ENCODE measurements at regions not wholly inside any gene's neighbourhood (a gene's known extent, or its start where the extent isn't known, plus 50 kb on each side); places are given as distances from the start of the nearest gene placed in this dataset.

- Histone ChIP-seq H3K9ac (ENCODE audit: low read depth in 2 of 2, low read length in 2 of 2) (no peak overlapping the region), H3K27me3 (no peaks in the 10 kb centered on the region), H3K27ac (no peak overlapping the region), H3K36me3 (no peaks in the 10 kb centered on the region), H3K4me3 (no peak overlapping the region), H3K9me3 (no peaks in the 10 kb centered on the region), H3K4me1 (no peaks in the 10 kb centered on the region)
- DNase-seq = no peak
- TF ChIP-seq CTCF (IDR thresholded peaks at IDR 0.05) = no peak
- intact Hi-C loops (cut with DNase I) = no loop called here
These were observed 63.1 kb upstream of the DUSP5 start for GRCh38 chr10:110434489-110435096.

DNA sequence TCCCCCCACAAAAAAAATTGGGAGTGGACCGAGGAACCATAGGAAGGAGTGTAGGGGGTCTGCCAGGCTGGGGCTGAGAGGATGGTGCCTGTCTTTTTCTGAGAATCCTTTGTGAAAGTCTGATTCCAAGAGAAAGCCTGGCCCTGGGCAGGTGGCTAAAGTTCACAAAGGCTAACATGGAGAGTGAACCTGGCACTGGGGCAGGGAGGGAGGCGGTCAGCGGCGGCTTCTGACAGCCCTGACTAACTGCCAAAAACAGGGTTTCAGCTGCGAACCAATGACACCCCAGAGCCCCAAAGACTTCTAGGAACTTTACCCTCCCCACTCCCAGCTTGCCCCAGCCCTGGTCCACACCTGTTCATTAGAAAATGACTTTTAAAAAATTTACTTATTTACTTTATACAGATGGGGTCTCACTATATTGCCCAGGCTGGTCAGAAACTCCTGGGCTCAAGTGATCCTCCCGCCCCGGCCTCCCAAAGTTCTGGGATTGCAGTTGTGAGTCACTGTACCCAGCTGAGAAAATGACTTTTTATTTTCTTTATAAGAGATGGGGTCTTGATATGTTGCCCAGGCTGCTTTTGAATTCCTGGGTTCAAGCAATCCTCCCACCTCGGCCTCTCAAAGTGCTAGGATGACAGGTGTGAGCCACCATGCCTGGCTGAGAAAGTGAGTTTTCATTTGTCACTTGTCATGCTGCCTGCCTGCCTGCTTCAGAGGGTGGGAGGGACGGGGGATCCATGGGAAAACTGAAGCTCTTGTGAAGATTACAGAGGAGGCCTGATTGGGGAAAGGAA lies 61.0 kb upstream of the DUSP5 start:
- Histone ChIP-seq H3K9me3 (no peaks in the 10 kb centered on the region), H3K36me3 (no peaks in the 10 kb centered on the region), H3K9ac (ENCODE audit: low read depth in 2 of 2, low read length in 2 of 2) (no peak overlapping the region), H3K4me3 (no peak overlapping the region), H3K4me1 (no peaks in the 10 kb centered on the region), H3K27ac (no peak overlapping the region), H3K27me3 (no peaks in the 10 kb centered on the region)
- no peak for TF ChIP-seq CTCF (IDR thresholded peaks at IDR 0.05)
- intact Hi-C loops (cut with DNase I) = no loop called here
- DNase-seq = no peak

- no peak for TF ChIP-seq CTCF (IDR thresholded peaks at IDR 0.05)
- no peaks in the 10 kb centered on the region for H3K27me3 ChIP-seq
- no peak overlapping the region for H3K9ac ChIP-seq (ENCODE audit: low read depth in 2 of 2, low read length in 2 of 2)
- H3K9me3 ChIP-seq = no peaks in the 10 kb centered on the region
- no peak for DNase-seq
- no peak overlapping the region for H3K4me3 ChIP-seq
- H3K27ac ChIP-seq = no peak overlapping the region
- H3K36me3 ChIP-seq = no peaks in the 10 kb centered on the region
- intact Hi-C loops (cut with DNase I) = no loop called here
- H3K4me1 ChIP-seq = no peaks in the 10 kb centered on the region
These were observed 60.4 kb upstream of the DUSP5 start for GRCh38 chr10:110437351-110437605.

- Histone ChIP-seq H3K36me3 (no peaks in the 10 kb centered on the region), H3K9ac (ENCODE audit: low read depth in 2 of 2, low read length in 2 of 2) (no peak overlapping the region), H3K4me3 (no peak overlapping the region), H3K4me1 (no peaks in the 10 kb centered on the region), H3K9me3 (no peaks in the 10 kb centered on the region), H3K27ac (no peak overlapping the region), H3K27me3 (no peaks in the 10 kb centered on the region)
- intact Hi-C loops (cut with DNase I) = no loop called here
- no peak for DNase-seq
- no peak for TF ChIP-seq CTCF (IDR thresholded peaks at IDR 0.05)
These were observed 59.9 kb upstream of the DUSP5 start for GRCh38 chr10:110437761-110438341.

DNA sequence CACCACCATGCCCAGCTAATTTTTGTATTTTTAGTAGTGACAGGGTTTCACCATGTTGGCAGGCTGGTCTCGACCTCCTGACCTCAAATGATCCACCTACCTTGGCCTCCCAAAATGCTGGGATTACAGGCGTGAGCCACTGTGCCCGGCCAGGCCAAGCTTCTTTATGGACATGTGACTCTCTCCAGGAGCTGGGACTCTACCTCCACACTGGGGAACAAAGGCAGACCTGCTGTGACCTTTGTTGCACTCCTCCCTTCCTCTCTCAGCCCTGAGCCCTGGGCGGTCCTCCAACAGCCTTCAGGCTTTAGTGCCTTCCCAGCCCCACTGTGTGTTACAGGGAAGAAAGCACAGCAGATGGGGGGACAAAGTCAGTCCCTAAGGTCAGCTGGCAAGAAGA lies 55.0 kb upstream of the DUSP5 start:
- no peaks in the 10 kb centered on the region for H3K27me3 ChIP-seq
- no peak for DNase-seq
- H3K9me3 ChIP-seq = no peaks in the 10 kb centered on the region
- intact Hi-C loops (cut with DNase I) = no loop called here
- no peak overlapping the region for H3K4me3 ChIP-seq
- H3K36me3 ChIP-seq = no peaks in the 10 kb centered on the region
- no peaks in the 10 kb centered on the region for H3K4me1 ChIP-seq
- no peak overlapping the region for H3K9ac ChIP-seq (ENCODE audit: low read depth in 2 of 2, low read length in 2 of 2)
- no peak for TF ChIP-seq CTCF (IDR thresholded peaks at IDR 0.05)
- no peak overlapping the region for H3K27ac ChIP-seq

Measured in colonic mucosa (tissue), 4 donors.